ENCODE measurements at regions not wholly inside any gene's neighbourhood (a gene's known extent, or its start where the extent isn't known, plus 50 kb on each side); places are given as distances from the start of the nearest gene placed in this dataset.

DNA sequence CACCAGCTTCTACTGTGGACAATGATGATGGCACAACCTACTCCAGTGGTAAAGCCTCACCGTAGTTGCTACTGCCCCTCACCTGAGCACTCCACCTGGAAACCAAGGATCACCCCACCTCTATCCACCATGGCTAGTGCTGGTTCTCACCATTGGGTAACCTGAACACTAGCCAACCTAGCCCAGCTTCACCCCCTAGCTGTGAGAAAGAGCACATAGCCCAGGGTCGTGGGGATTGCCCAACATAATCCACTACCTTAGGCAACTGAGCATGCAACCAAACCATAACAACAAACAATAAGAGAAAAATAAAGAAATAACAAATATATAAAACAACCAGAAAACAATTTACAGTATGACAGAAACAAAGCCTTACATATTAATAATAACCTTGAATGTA lies 560.1 kb downstream of the DIAPH3 start:
- DNase-seq: no peak

DNA sequence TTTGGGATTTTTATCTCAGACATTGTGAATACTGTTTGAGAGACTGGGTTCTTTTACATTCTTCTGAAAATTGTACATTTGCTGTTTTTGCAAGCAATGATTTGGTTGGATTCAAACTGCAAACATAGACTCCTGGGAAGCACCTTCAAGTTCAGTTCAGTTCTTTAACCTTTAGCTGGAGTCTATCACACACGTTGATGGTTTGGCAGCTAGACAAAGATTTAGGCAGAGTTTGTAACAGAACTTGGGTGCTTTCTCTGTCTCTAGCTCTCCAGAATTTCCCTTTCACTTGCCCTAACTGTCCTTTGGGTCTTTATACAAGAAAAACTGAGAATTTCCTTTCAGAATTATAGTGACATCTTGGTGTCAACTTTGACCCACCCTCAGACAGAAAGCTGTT lies 556.6 kb downstream of the DIAPH3 start:
- no peak for DNase-seq

DNA sequence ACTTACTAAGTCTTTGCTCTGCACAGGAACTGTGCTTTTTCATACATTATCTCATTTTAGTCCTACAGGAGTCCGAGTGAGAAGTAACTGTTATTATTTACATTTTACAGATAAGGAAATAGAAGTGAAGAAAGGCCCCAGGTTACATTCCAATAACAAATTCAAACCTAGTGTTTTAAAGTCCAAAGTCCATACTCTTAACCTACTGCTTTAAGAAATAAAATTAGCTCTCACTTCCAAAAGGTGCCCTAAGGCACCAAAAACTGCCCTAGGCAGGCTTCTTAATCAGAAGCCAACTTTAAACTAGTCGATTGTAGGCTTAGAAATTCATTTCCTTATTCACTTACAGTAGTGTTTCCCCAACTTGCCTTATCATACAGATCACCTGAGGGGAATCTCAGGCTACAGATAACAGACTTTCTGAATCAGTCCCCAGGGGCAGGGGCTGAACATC lies 555.9 kb downstream of the DIAPH3 start:
- no peak for DNase-seq

DNA sequence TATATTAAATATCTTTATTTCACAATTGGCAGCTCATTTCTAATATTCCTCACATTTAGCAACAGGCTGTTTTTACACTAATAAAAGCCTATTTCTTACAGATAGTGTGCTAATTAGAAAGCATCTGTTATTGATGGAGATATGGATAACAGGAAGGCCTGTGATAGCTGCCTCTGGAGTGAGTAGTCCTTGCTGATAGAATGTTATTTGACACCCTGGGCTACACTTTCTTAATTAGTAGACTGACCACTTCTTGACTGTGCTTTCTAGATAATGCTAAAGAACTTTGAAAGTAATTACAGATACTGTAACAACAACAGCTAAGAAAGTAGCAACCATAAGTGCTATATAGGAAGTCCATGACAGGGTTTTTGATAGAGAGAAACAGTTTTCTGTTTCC lies 554.3 kb downstream of the DIAPH3 start:
- no peak for DNase-seq
